ENCODE measurements at regions not wholly inside any gene's neighbourhood (a gene's known extent, or its start where the extent isn't known, plus 50 kb on each side); places are given as distances from the start of the nearest gene placed in this dataset.

- no peaks in the 10 kb centered on the region for H3K36me3 ChIP-seq
- no peaks in the 10 kb centered on the region for H3K9me3 ChIP-seq (replicated peaks)
- peak overlapping the region; percentile 43 for H3K4me3 ChIP-seq
- H3K27me3 ChIP-seq (ENCODE audit: low read depth): no peaks in the 10 kb centered on the region
- TF ChIP-seq CTCF (IDR thresholded peaks at IDR 0.05; ENCODE audit: borderline replicate concordance): no peak
- intact Hi-C loops (cut with micrococcal nuclease): no loop called here
- H3K27ac ChIP-seq (replicated peaks): peak overlapping the region; percentile 37
- DNase-seq: no peak
- no peaks in the 10 kb centered on the region for H3K4me1 ChIP-seq
These were observed 231.4 kb upstream of the TUT7 start for GRCh38 chr9:86585422-86586143.

GRCh38 chr9:86580688-86581087, 226.5 kb upstream of the TUT7 start:
- Histone ChIP-seq H3K4me1 (peaks cover 12% of the 10 kb centered on the region), H3K27ac (replicated peaks) (peak overlapping the region; percentile 46), H3K27me3 (ENCODE audit: low read depth) (no peaks in the 10 kb centered on the region), H3K4me3 (no peak overlapping the region), H3K36me3 (no peaks in the 10 kb centered on the region), H3K9me3 (replicated peaks) (no peaks in the 10 kb centered on the region)
- no peak for TF ChIP-seq CTCF (IDR thresholded peaks at IDR 0.05; ENCODE audit: borderline replicate concordance)
- intact Hi-C loops (cut with micrococcal nuclease): no loop called here
- no peak for DNase-seq

GRCh38 chr9:86578722-86579121, 224.5 kb upstream of the TUT7 start:
- H3K27ac ChIP-seq (replicated peaks): no peak overlapping the region
- intact Hi-C loops (cut with micrococcal nuclease): no loop called here
- no peak for TF ChIP-seq CTCF (IDR thresholded peaks at IDR 0.05; ENCODE audit: borderline replicate concordance)
- H3K4me1 ChIP-seq: peaks cover 20% of the 10 kb centered on the region
- H3K36me3 ChIP-seq: no peaks in the 10 kb centered on the region
- DNase-seq: no peak
- H3K27me3 ChIP-seq (ENCODE audit: low read depth): no peaks in the 10 kb centered on the region
- H3K4me3 ChIP-seq: no peak overlapping the region
- H3K9me3 ChIP-seq (replicated peaks): no peaks in the 10 kb centered on the region

GRCh38 chr9:86577420-86578333, 223.5 kb upstream of the TUT7 start:
- no peaks in the 10 kb centered on the region for H3K36me3 ChIP-seq

More at GRCh38 chr9:86577420-86578333, 223.5 kb upstream of the TUT7 start:
- DNase-seq: no peak
- H3K4me3 ChIP-seq: no peak overlapping the region
- H3K27ac ChIP-seq (replicated peaks): no peak overlapping the region
- H3K27me3 ChIP-seq (ENCODE audit: low read depth): no peaks in the 10 kb centered on the region
- TF ChIP-seq CTCF (IDR thresholded peaks at IDR 0.05; ENCODE audit: borderline replicate concordance): no peak
- H3K9me3 ChIP-seq (replicated peaks): no peaks in the 10 kb centered on the region
- peaks cover 20% of the 10 kb centered on the region for H3K4me1 ChIP-seq
- intact Hi-C loops (cut with micrococcal nuclease): no loop called here
